Stimulated activated CD8-positive, alpha-beta memory T cell treated with anti-CD3 and anti-CD28 coated beads, Interleukin-4, amount 100 ng/mL, for 24 hours (primary cell): ENCODE measurements at regions not wholly inside any gene's neighbourhood (a gene's known extent, or its start where the extent isn't known, plus 50 kb on each side); places are given as distances from the start of the nearest gene placed in this dataset.

Experiments
- DNase-seq: peaks from one replicate; pipeline ENCODE4 v3.0.0-alpha.2; 2020; ENCODE audit warnings: low read depth

DNA sequence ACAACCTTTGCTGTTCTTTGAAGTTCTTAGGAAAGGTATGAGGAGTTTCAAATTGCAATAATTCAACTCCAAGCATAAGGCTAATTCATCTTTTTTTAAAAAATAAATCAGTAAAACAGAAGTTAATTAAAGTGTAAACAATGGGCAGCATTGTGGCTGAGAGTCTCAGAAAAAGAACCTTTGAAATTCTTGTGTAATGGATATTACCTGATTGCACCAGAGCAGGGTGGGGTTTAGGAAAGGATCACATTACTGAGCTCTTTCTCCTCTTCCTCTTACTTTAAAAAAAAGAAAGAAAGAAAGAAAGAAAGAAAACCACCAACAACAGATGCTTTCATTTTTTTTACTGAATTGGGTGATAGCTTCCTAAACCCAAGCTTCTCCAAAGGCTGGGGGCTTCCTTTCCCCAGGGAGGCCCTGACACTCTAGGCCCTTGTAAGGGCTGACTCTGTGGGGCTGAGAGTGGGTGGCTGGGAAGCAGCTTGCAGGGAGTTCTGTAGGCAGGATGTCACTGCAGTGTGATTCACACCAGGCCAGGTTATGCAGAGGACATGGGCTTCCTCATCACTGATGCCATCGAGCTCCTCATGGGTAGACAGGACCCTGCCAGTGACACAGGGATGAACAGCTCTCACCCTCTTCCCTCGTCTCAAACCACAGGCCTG lies 564.5 kb downstream of the FGF9 start:
- DNase-seq = peak; percentile 7

GRCh38 chr13:22235950-22236290 lies 565.0 kb downstream of the FGF9 start:
- no peak for DNase-seq

DNA sequence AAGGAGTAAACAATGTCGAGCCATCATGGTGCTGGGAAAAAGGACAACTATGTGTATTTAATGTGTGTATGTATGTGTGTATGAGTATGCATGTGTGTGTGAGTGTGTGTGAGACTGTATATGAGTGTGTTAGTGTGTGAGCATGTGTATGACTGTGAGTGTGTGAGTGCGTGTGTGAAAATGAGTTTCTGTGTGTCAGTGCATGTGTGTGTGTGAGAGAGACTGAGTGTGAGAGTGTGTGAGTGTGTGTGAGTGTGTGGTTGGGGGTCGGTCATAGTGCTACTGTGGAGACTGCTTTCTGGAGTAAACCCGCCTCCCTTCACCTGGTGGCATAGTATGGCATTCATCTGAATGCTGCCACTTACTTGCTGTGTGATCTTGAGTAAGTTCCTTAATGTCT lies 567.4 kb downstream of the FGF9 start:
- DNase-seq = no peak

- DNase-seq = no peak
Measured at GRCh38 chr13:22240716-22241115, 569.8 kb downstream of the FGF9 start.

DNA sequence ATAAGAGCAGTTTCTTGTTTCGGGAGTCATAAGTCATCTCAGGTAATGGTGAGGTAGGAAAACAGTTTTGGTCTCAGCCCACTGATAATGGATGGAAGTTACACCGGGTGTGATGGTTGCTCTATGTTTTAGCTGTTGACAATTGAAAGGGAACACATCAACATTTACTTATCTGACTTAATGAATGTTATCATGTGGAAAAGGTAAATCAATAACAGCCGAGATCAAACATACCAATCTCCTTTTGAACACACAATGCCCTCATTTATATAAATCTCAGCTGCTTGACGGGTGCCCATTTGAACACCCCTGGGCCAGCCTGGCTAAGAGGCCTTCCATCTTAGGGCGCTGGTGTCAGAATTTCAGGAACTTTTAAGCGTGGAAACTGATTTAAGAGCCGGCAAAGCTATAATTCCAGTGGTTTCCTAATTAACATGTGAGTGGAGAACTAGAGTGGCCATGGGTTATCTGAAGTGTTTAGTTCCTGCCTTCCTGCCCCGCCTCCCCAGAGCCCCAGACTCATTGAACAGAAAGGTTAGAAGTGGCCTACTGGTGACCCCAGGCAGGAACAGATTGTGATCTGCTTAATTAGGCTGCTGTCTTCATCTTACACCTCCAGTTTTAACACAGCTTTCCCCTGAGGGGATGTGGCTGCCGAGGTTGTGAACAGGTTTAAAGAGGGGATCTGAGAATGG lies 572.7 kb downstream of the FGF9 start:
- DNase-seq = no peak

DNA sequence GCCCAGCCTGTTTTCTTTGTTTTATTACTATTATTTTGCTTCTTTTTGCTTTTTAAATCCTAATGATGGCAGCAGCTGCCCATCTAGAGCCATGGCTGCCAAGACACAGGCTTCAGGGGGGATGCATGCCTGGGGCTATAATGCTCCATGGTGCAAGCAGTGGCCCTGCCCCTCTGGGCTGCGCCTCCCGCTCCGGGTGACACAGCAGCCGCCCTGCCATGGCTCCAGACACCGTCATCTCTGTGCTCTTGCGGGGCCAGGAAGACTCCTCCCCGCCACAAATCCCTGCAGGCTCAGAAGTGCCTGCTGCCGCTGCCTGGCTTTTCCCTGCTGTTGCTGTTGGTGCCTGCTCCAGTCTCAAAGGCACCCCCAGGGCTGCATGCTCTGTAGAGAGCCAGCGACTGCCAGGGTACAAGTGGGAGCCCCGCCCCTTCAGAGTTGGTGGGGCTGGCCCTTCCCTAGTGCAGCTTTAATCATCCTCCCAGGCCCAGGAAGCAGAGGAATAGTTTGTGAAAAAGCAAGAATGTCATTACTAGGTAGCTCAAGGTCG lies 581.5 kb downstream of the FGF9 start:
- DNase-seq = no peak

GRCh38 chr13:22253107-22253506 lies 582.2 kb downstream of the FGF9 start:
- no peak for DNase-seq

DNA sequence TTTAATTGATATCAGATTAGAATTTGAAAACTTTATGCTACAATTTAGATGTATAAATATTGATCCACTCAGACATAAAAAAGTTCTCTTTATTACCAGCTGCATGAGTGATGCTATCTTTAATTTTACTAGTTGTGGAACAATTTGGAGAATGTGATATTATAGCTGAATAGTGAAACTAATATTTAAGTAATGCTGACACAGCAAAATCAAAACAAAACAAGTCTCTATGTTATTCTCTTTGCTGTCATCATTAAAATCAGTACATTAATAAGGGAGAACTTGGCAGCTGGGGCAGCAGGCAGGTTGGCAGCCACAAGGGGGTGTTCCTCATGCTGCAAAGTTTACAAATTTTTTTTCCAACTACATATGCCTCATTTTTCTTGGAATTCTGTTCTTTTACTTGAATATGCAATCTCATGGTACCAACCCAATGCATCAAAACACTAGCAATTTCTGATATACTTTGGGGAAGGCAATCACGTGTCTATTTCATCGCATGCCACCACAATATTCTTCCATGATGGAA lies 585.3 kb downstream of the FGF9 start:
- DNase-seq = no peak

- no peak for DNase-seq
Measured at GRCh38 chr13:22262001-22262885, 591.4 kb downstream of the FGF9 start.

- DNase-seq = no peak
Measured at GRCh38 chr13:22263185-22263584, 592.3 kb downstream of the FGF9 start.

DNA sequence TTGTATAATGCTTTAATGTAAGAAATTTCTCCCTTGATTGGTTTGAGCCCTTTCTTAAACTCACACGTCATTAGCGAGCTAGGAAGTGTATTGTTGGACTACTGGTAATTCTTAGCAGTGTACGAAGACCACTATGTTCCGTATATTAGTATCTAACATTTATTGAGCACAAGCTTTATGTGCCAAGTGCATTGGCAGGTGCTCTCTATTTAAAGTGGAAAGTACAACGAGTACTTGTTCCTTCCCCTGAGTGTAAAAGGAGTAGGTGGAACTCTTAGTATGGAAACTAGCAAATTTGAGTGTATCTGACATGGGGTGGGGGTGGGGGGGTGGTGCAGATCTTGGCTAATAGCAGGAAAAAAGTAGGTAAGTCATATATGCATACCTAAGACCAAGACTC lies 594.7 kb downstream of the FGF9 start:
- no peak for DNase-seq

DNA sequence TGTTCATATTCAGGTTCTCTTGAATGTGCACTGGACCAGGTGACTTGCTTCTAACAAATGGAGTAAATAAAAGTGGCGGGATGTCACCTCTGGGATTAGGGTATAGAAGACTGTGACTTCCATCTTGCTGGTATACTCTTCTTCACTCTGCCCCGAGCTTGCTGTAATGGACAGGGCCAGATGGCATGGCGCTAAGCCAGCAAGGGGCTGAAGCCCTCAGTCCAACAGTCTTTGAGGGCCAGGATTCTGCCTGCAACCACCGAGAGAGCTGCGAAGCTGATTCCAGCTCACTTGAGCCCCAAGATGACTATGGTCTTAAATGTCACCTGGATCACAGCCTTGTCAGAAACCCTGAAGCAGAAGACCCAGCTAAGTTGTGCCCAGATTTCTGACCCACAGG lies 600.0 kb downstream of the FGF9 start:
- no peak for DNase-seq

DNA sequence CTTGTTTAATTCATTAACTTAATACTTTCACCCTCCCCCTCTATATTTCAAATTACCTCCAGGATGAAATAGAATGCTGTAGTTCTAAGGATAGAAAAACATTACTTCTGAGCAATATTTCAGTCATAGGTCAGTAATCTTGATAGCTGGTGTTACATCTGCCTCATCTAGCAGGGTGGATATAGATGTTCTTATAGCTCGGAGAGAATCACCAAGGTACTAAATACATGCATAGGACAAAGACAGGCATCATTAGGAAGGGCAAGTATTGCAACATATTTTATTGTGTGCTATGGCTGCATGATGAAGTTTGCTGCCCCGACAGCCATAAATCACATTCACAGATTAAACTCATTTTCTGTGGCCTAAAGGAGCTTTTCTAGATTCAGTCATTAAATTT lies 601.0 kb downstream of the FGF9 start:
- no peak for DNase-seq

DNA sequence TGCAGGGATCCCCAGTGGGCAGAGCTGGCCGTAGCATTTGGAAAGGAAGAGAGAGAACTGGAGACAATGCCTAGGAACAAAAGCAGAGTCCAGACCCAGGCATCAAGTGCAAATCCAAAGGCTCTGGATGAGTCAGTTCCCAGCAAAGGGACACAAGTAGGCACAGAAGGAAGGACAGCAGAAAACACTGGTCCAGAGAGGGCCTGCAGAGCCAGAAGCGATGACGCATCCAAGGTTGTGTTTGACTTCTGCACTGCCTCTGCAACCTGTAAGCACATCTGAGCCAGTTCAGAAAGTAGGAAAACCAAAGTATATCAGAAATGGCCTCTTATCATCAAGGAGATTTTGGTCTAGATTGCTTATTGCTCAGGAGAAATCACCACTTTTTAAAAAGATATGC lies 604.5 kb downstream of the FGF9 start:
- DNase-seq = no peak

DNA sequence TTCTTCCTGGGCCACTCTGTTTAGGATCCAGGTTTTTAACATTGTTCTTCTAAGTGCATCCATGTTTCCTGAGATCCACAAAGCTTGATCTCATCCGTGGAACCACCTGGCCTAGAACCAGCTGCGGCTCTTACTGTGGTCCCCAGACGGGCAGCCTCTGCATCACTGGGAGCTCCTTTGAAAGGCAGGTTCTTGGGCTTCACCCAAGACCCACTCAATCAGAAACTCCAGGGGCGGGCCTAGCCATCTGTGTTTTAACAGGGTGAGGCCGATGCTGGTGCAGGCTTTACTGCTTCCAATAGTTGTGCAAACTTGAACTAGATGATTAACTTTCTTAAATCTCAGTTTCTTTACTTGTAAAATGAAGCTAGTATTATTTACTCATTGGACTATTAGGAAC lies 605.7 kb downstream of the FGF9 start:
- DNase-seq = no peak

DNA sequence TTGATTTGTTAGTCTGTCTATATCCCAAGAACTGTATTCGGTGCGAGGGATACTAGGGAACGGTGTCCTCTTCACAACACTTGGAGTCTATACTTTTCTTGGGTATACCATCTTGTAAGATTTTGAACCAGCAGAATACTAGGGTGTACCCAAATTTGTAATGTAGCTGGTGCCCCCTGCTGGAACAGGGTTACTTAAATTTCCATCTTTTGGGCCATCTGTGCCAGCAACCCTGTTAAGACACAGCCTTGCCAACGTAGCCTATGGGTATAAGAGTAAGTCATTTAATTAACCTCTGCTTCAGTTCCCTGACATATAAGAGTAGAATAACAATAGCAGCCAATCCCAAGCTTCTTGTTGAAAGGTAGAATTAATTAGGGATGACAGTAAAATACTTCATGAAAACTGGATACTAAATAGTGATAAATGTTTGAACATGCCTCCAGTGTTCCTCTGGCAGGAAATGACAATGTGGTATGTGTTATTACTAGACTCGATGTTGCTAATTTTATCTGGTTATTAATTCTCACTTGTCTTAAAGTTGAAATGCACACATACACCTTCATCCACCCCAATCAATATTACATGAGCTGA lies 607.6 kb downstream of the FGF9 start:
- DNase-seq = peak; percentile 58

GRCh38 chr13:22285867-22286266 lies 615.0 kb downstream of the FGF9 start:
- no peak for DNase-seq

- DNase-seq = no peak
Measured at GRCh38 chr13:22286338-22286737, 615.5 kb downstream of the FGF9 start.

DNA sequence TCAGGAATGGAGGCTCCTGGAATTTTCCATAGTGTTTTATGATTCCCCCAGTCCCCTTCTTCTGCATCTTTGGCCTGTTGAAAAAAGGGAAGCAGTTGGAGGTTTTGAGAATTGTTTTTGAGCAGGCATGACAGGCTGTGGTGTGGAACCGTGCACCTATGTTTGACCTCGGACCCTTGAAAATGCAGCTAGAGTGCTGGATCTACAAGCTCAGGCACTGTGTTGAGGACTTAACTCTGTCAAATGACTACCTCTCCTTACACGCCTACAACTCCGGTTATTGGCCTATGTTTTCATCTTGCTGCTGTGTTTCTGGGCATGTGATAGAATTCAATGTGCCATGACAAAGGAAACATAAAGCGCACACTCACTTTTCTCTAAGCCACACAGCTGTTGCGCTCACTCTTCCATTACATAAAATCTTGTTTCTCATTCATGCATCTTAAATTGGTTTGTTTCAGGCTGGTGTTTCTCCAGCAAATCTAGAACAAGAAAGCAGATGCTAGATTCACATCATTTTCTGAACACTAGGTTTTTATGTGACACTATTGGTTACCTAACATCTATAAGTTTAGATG lies 616.6 kb downstream of the FGF9 start:
- no peak for DNase-seq

GRCh38 chr13:22288496-22288895 lies 617.6 kb downstream of the FGF9 start:
- no peak for DNase-seq

DNA sequence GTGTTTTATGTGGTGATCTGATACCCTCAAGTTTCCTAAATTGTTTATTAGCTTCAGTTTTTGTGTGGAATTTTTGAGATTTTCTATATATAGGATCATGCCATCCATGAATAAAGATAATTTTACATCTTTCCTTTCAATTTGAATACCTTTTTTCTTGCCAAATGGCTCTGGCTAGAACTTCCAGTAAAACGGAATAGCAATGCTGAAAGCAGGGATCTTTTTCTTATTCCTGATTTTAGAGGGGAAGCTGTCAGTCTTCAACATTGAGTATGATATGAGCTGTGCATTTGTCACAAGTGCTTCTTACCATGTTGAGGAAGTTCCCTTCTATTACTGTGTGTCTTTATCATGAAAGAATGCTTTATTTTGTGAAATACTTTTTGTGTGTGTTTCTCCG lies 618.8 kb downstream of the FGF9 start:
- no peak for DNase-seq

- no peak for DNase-seq
Measured at GRCh38 chr13:22298530-22298929, 627.7 kb downstream of the FGF9 start.
